HL-60 (cell line): ENCODE measurements at regions not wholly inside any gene's neighbourhood (a gene's known extent, or its start where the extent isn't known, plus 50 kb on each side); places are given as distances from the start of the nearest gene placed in this dataset.

Experiments
- POLR2AphosphoS5 ChIP-seq: IDR thresholded peaks from 2 replicates; pipeline ENCODE4 v1.6.1; 2012; ENCODE audit warnings: low read depth
- TF ChIP-seq, protein P1 (sequence below): IDR thresholded peaks from 2 replicates; pipeline ENCODE4 v1.6.1; 2012; ENCODE audit warnings: low read depth; ENCODE audit not compliant: insufficient replicate concordance
- TF ChIP-seq, protein P2 (sequence below): IDR thresholded peaks from one replicate; pipeline ENCODE4 v1.5.1; 2011; ENCODE audit warnings: low read length, control low read depth, inconsistent platforms; ENCODE audit not compliant: insufficient read depth

- TF ChIP-seq, protein P1, sequence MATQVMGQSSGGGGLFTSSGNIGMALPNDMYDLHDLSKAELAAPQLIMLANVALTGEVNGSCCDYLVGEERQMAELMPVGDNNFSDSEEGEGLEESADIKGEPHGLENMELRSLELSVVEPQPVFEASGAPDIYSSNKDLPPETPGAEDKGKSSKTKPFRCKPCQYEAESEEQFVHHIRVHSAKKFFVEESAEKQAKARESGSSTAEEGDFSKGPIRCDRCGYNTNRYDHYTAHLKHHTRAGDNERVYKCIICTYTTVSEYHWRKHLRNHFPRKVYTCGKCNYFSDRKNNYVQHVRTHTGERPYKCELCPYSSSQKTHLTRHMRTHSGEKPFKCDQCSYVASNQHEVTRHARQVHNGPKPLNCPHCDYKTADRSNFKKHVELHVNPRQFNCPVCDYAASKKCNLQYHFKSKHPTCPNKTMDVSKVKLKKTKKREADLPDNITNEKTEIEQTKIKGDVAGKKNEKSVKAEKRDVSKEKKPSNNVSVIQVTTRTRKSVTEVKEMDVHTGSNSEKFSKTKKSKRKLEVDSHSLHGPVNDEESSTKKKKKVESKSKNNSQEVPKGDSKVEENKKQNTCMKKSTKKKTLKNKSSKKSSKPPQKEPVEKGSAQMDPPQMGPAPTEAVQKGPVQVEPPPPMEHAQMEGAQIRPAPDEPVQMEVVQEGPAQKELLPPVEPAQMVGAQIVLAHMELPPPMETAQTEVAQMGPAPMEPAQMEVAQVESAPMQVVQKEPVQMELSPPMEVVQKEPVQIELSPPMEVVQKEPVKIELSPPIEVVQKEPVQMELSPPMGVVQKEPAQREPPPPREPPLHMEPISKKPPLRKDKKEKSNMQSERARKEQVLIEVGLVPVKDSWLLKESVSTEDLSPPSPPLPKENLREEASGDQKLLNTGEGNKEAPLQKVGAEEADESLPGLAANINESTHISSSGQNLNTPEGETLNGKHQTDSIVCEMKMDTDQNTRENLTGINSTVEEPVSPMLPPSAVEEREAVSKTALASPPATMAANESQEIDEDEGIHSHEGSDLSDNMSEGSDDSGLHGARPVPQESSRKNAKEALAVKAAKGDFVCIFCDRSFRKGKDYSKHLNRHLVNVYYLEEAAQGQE = no peak
- TF ChIP-seq, protein P2, sequence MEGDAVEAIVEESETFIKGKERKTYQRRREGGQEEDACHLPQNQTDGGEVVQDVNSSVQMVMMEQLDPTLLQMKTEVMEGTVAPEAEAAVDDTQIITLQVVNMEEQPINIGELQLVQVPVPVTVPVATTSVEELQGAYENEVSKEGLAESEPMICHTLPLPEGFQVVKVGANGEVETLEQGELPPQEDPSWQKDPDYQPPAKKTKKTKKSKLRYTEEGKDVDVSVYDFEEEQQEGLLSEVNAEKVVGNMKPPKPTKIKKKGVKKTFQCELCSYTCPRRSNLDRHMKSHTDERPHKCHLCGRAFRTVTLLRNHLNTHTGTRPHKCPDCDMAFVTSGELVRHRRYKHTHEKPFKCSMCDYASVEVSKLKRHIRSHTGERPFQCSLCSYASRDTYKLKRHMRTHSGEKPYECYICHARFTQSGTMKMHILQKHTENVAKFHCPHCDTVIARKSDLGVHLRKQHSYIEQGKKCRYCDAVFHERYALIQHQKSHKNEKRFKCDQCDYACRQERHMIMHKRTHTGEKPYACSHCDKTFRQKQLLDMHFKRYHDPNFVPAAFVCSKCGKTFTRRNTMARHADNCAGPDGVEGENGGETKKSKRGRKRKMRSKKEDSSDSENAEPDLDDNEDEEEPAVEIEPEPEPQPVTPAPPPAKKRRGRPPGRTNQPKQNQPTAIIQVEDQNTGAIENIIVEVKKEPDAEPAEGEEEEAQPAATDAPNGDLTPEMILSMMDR = no peak
- no peak for TF ChIP-seq POLR2AphosphoS5
Observed at GRCh38 chr18:41690332-41691127, 264.5 kb upstream of the PIK3C3 start.
